ENCODE measurements at regions not wholly inside any gene's neighbourhood (a gene's known extent, or its start where the extent isn't known, plus 50 kb on each side); places are given as distances from the start of the nearest gene placed in this dataset.

GRCh38 chr18:45386041-45386655, 229.1 kb upstream of the SLC14A2 start:
- POLR2A ChIA-PET: no interaction called here
- CTCF ChIA-PET (ENCODE audit: unreplicated experiment): no interaction called here
- Histone ChIP-seq H3K27ac (ENCODE audit: low read depth, low read length, poor library complexity, severe bottlenecking) (no peak overlapping the region), H3K4me2 (ENCODE audit: low read length) (no peak overlapping the region), H3K4me1 (ENCODE audit: insufficient read depth, low read length, poor library complexity, severe bottlenecking) (no peaks in the 10 kb centered on the region), H2AFZ (ENCODE audit: low read length) (no peak overlapping the region), H4K20me1 (ENCODE audit: insufficient read depth, low read length) (no peaks in the 10 kb centered on the region), H3K4me3 (ENCODE audit: low read depth, low read length, poor library complexity, severe bottlenecking) (no peak overlapping the region), H3K36me3 (ENCODE audit: insufficient read depth, low read length) (no peaks in the 10 kb centered on the region), H3K9me3 (ENCODE audit: low read length) (no peaks in the 10 kb centered on the region), H3K79me2 (ENCODE audit: insufficient read depth, low read depth, low read length) (no peaks in the 10 kb centered on the region), H3K9me2 (ENCODE audit: insufficient read depth, low read length) (no peaks in the 10 kb centered on the region)
- TF ChIP-seq EZH2phosphoT487 (IDR thresholded peaks at IDR 0.05; ENCODE audit: borderline replicate concordance, low read depth, low read length) (no peak), CTCF (conservative IDR thresholded peaks at IDR 0.05; ENCODE audit: low read length) (peak; percentile 64)
- DNase-seq (ENCODE audit: low spot score): peak; percentile 6
- intact Hi-C loops (cut with micrococcal nuclease; ENCODE audit: unreplicated experiment): loop anchor here (2.0 kb wide), 1 partner anchor 1255 kb away; no protein-coding TSS in a partner anchor
- no TSS peak for BruUV-seq (replicated peaks)

- Histone ChIP-seq H3K4me3 (ENCODE audit: low read depth, low read length, poor library complexity, severe bottlenecking) (no peak overlapping the region), H3K9me3 (ENCODE audit: low read length) (no peaks in the 10 kb centered on the region), H4K20me1 (ENCODE audit: insufficient read depth, low read length) (no peaks in the 10 kb centered on the region), H3K27ac (ENCODE audit: low read depth, low read length, poor library complexity, severe bottlenecking) (no peak overlapping the region), H3K79me2 (ENCODE audit: insufficient read depth, low read depth, low read length) (no peaks in the 10 kb centered on the region), H3K9me2 (ENCODE audit: insufficient read depth, low read length) (no peaks in the 10 kb centered on the region), H3K36me3 (ENCODE audit: insufficient read depth, low read length) (no peaks in the 10 kb centered on the region), H3K4me2 (ENCODE audit: low read length) (no peak overlapping the region), H2AFZ (ENCODE audit: low read length) (no peak overlapping the region), H3K4me1 (ENCODE audit: insufficient read depth, low read length, poor library complexity, severe bottlenecking) (no peaks in the 10 kb centered on the region)
- CTCF ChIA-PET (ENCODE audit: unreplicated experiment): no interaction called here
- POLR2A ChIA-PET: interaction anchor here (0.6 kb wide), 2 partner anchors 694 to 1082 kb away, joined by 3 to 4 read pairs; no protein-coding TSS in a partner anchor
- intact Hi-C loops (cut with micrococcal nuclease; ENCODE audit: unreplicated experiment): loop anchor here (2.0 kb wide), 1 partner anchor 1256 kb away; no protein-coding TSS in a partner anchor
- no peak for DNase-seq (ENCODE audit: low spot score)
- no TSS peak for BruUV-seq (replicated peaks)
- TF ChIP-seq EZH2phosphoT487 (IDR thresholded peaks at IDR 0.05; ENCODE audit: borderline replicate concordance, low read depth, low read length) (no peak), CTCF (conservative IDR thresholded peaks at IDR 0.05; ENCODE audit: low read length) (no peak)
Observed at GRCh38 chr18:45387229-45387628, 228.0 kb upstream of the SLC14A2 start.

- no peak overlapping the region for H2AFZ ChIP-seq (ENCODE audit: low read length)
- no peak overlapping the region for H3K4me3 ChIP-seq (ENCODE audit: low read depth, low read length, poor library complexity, severe bottlenecking)
- intact Hi-C loops (cut with micrococcal nuclease; ENCODE audit: unreplicated experiment): no loop called here
- CTCF ChIA-PET (ENCODE audit: unreplicated experiment): no interaction called here
- POLR2A ChIA-PET: interaction anchor here (0.9 kb wide), 1 partner anchor 16 kb away, joined by 3 read pairs; no protein-coding TSS in a partner anchor
- H3K36me3 ChIP-seq (ENCODE audit: insufficient read depth, low read length): no peaks in the 10 kb centered on the region
- DNase-seq (ENCODE audit: low spot score): no peak
- H3K9me3 ChIP-seq (ENCODE audit: low read length): no peaks in the 10 kb centered on the region
- H3K4me2 ChIP-seq (ENCODE audit: low read length): no peak overlapping the region
- no peaks in the 10 kb centered on the region for H3K4me1 ChIP-seq (ENCODE audit: insufficient read depth, low read length, poor library complexity, severe bottlenecking)
- no peak overlapping the region for H3K27ac ChIP-seq (ENCODE audit: low read depth, low read length, poor library complexity, severe bottlenecking)
- no peaks in the 10 kb centered on the region for H4K20me1 ChIP-seq (ENCODE audit: insufficient read depth, low read length)
- TF ChIP-seq CTCF (conservative IDR thresholded peaks at IDR 0.05; ENCODE audit: low read length) (no peak), EZH2phosphoT487 (IDR thresholded peaks at IDR 0.05; ENCODE audit: borderline replicate concordance, low read depth, low read length) (no peak)
- H3K9me2 ChIP-seq (ENCODE audit: insufficient read depth, low read length): no peaks in the 10 kb centered on the region
- BruUV-seq (replicated peaks): no TSS peak
- no peaks in the 10 kb centered on the region for H3K79me2 ChIP-seq (ENCODE audit: insufficient read depth, low read depth, low read length)
Observed at GRCh38 chr18:45398448-45398847, 216.8 kb upstream of the SLC14A2 start.
